ENCODE measurements at regions not wholly inside any gene's neighbourhood (a gene's known extent, or its start where the extent isn't known, plus 50 kb on each side); places are given as distances from the start of the nearest gene placed in this dataset.

DNA sequence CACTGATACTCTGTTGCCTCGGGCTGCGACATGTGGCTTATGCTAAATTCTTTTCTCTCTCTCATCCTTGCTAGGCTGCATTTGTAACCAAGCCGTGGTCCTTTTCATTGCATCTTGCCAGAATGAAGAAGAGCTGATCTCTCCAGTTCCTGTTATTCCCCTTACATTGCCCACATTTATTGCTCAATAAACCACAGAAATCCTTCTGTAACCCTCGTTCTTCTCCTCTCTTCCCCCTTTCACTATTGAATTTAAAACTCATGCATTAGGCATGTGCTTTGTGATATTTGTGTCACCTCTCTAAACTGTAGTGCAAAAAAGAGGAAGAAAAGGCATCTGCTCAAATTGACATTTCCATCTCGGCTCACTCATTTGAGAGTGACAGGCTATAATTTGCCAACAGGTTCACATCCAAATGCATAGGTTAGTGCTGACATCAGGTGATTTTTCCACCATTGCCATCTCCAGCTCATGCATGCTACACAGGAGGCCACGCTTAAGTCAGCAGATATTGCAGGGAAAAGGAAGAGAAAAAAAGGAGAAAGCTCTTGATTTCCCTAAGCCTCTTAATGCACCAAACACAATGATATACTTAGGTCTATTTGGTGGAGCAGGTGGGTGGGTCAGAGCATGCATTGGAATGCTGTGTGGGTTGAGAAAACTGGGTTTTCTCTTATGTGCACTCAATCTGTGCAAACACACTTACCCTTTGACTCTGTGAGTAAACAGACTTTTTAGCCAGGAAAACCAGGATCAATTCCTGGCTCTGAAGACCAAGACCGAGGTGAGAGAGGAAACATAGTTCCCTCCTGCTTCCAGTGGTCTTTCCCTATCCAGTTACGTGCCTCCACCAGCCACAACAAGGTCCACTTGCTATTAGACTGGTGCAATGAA is 642.7 kb downstream of the HS3ST4 start:
- Mint-ChIP-seq H3K27me3 (no peaks in the 10 kb centered on the region), H3K27ac (no peak overlapping the region), H3K36me3 (no peaks in the 10 kb centered on the region), H3K9me3 (peaks cover under 1% of the 10 kb centered on the region in 2 donors), H3K4me3 (no peak overlapping the region), H3K4me1 (peaks cover 0 to 6% of the 10 kb centered on the region in 2 donors)
- DNase-seq: no peak
- ATAC-seq (replicated peaks): no peak

DNA sequence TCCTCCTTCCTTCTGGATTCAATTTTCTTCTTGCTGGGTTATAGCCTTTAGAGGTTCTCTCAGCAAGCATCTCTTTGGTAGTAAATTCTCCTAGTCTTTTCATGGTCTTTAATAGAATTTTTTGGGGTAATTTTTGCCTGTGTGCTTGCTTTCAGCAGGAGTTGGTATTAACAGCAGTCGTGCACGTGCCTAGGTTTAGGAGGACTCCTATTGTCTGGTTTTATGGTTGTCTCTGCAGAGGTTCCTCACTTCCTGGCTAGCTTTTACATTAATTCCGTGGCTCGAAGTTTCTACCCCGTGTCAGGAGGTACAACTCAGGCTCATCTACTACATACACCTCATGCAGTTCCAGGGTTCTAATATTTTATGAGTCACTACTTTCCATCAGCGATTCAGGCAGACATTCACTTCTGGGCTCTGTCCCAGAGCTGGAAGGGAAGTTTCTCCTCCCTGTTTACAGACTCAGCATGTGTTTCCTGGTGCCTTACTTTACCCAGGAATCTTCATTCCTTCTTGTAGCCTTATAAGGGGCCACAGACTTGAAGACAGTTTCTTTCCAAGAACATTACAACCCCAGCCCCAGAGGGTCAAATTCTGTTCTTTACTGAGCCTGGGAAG is 643.6 kb downstream of the HS3ST4 start:
- no peak for DNase-seq
- no peak overlapping the region for H3K27ac Mint-ChIP-seq
- H3K4me1 Mint-ChIP-seq: peaks cover 0 to 6% of the 10 kb centered on the region in 2 donors
- no peaks in the 10 kb centered on the region for H3K9me3 Mint-ChIP-seq
- H3K4me3 Mint-ChIP-seq: no peak overlapping the region
- no peaks in the 10 kb centered on the region for H3K36me3 Mint-ChIP-seq
- ATAC-seq (replicated peaks): no peak
- H3K27me3 Mint-ChIP-seq: no peaks in the 10 kb centered on the region

DNA sequence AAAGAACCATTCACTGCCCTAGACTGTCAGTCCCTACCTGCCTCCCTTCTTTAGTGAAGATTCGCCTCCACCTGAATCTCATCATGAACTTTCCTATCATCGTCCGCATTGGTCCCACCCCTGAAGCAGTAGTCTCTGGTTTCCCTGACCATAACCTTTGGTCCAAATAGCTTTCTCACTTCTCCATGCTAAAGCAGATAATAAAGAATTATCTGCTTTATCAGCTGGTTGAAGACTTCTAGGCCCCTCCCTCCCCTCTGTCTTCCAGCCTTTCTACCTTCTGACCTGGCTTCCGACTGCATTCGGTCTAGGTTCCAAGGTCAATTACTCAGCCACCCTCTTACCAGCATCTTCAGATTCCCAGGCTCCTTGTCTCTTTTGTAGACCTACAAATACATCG is 650.9 kb downstream of the HS3ST4 start:
- no peak overlapping the region for H3K4me3 Mint-ChIP-seq
- H3K4me1 Mint-ChIP-seq: no peaks in the 10 kb centered on the region
- ATAC-seq (replicated peaks) (no peak), DNase-seq (no peak)
- no peak overlapping the region for H3K27ac Mint-ChIP-seq
- no peaks in the 10 kb centered on the region for H3K36me3 Mint-ChIP-seq
- H3K27me3 Mint-ChIP-seq: peaks cover 0 to 4% of the 10 kb centered on the region in 2 donors
- H3K9me3 Mint-ChIP-seq: no peaks in the 10 kb centered on the region

DNA sequence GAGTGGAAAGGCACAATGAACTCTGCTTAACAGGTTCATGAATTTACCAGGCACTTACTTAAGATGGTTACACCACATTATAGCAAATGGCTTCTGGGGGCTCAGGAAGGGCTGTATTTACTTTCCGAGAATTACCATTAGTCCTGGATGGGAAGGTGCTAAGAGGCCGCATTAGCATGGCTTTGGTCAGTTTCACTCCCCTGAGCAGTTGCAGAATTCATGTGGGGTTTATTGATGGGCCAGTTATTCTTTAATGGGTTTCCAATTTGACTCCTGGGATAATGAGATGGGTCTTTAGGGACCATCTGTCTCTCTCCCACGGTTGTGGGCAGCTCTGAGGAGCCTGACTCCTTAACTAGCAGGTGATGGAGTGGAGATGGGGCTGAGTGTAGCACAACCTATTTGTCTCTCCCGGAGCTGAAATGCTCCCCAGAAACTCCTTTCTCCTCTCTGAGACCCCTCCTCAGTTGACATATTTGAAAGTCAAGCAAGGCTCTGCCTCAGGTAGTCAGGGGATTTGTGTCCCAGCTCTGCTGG is 652.5 kb downstream of the HS3ST4 start:
- Mint-ChIP-seq H3K27me3 (peaks cover 0 to 4% of the 10 kb centered on the region in 2 donors), H3K27ac (no peak overlapping the region), H3K4me1 (no peaks in the 10 kb centered on the region), H3K36me3 (no peaks in the 10 kb centered on the region), H3K4me3 (no peak overlapping the region), H3K9me3 (no peaks in the 10 kb centered on the region)
- DNase-seq (no peak), ATAC-seq (replicated peaks) (no peak)

DNA sequence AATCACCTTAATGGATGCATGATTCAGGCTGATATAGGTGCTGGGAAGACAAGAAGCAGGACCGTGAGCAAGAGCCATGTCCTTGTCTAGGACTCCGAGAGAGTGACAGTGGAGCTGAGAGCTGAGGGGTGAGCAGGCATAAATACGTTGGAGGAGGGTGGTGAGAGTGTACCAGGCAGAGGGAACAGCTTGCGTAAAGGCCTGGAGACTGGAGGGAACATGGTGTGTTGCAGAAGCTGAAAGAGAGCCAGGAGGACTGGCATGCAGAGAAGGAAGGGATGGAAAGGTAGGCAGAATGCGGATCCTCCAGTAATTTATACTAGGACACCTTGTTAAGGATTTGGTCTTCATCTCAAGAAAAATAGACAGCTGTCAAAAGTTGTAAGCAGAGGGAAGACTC is 653.2 kb downstream of the HS3ST4 start:
- H3K4me3 Mint-ChIP-seq: no peak overlapping the region
- no peaks in the 10 kb centered on the region for H3K36me3 Mint-ChIP-seq
- ATAC-seq (replicated peaks): no peak
- H3K4me1 Mint-ChIP-seq: no peaks in the 10 kb centered on the region
- no peak overlapping the region for H3K27ac Mint-ChIP-seq
- peaks cover 0 to 4% of the 10 kb centered on the region in 2 donors for H3K27me3 Mint-ChIP-seq
- H3K9me3 Mint-ChIP-seq: no peaks in the 10 kb centered on the region
- no peak for DNase-seq

DNA sequence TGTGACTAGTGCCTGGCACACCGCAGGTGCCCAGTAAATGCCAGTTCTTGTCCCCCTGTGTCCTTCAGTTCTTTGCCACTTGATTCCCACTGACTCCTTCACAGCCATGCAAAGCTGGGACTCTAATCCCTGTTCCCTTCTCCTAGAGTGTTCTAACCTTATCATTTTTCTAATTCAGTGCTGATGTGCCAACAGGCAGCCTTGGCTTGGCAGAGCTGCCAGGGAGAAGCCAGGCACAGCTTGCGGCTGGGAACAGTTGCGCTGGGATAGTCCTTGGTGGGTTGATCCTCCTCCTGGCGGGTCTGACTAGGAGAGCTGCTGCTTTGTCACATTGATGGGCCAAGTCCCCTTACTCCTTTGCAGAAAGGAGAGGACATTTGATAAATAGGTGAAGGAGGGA is 654.2 kb downstream of the HS3ST4 start:
- Mint-ChIP-seq H3K27me3 (peaks cover 0 to 4% of the 10 kb centered on the region in 2 donors), H3K36me3 (no peaks in the 10 kb centered on the region), H3K27ac (no peak overlapping the region), H3K9me3 (peaks cover under 1 to 2% of the 10 kb centered on the region in 2 donors), H3K4me3 (no peak overlapping the region), H3K4me1 (no peaks in the 10 kb centered on the region)
- ATAC-seq (replicated peaks): no peak
- no peak for DNase-seq

DNA sequence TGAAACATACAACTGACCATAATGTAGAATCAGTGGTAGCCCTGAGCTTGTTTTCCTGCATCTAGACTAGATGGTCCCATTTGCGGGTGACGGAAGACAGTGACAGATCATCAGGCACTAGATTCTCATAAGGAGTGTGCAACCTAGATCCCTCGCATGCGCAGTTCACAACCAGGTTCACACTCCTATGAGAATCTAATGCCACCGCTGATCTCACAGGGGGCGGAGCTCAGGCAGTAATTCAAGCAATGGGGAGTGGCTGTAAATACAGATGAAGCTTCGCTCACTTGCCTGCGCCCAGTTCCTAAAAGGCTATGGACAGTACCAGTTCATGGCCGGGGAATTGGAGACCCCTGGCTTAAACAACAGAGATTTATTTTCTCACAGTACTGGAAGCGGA is 656.3 kb downstream of the HS3ST4 start:
- Mint-ChIP-seq H3K4me3 (no peak overlapping the region), H3K36me3 (no peaks in the 10 kb centered on the region), H3K27ac (no peak overlapping the region), H3K27me3 (peaks cover 0 to 4% of the 10 kb centered on the region in 2 donors), H3K9me3 (peaks cover 3 to 4% of the 10 kb centered on the region in 2 donors), H3K4me1 (no peaks in the 10 kb centered on the region)
- ATAC-seq (replicated peaks): no peak
- no peak for DNase-seq

DNA sequence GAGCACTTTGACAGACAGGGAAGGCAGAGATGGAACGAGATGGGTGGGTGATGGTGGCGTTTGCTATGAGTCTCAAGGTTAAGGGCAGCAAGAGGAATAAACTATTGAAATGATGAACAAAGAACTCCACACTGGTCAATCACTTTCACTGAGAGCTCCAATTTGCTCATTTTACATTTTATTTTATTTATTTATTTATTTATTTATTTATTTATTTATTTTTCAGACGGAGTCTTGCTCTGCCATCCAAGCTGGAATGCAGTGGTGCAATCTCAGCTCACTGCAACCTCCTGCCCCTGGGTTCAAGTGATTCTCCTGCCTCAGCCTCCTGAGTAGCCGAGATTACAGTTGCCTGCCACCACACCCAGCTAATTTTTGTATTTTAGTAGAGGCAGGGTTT is 669.1 kb downstream of the HS3ST4 start:
- Mint-ChIP-seq H3K36me3 (no peaks in the 10 kb centered on the region), H3K27ac (no peak overlapping the region), H3K27me3 (peaks cover 3 to 9% of the 10 kb centered on the region in 2 donors), H3K9me3 (peaks cover 5 to 6% of the 10 kb centered on the region in 2 donors), H3K4me3 (no peak overlapping the region), H3K4me1 (no peaks in the 10 kb centered on the region)
- no peak for ATAC-seq (replicated peaks)
- no peak for DNase-seq

DNA sequence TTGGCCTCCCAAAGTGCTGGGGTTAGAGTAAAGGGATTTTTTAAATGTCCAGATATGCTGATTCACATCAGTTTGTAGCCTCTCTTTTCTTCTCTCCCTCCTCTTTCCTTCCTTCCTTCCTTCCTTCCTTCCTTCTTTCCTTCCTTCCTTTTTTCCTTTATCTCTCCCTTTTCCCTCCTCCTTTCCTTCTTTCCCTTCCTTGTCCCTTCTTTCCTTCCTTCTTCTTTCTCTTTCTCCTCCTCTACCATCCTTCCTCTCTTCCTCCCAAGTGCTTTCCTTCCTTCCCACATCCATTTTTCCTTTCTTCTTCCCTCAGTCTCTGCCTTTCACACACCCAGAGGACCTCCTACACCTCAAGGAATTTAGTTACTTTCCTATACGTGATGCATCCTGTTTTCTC is 671.8 kb downstream of the HS3ST4 start:
- DNase-seq (no peak), ATAC-seq (replicated peaks) (no peak)
- Mint-ChIP-seq H3K4me1 (no peaks in the 10 kb centered on the region), H3K4me3 (no peak overlapping the region), H3K36me3 (no peaks in the 10 kb centered on the region), H3K27me3 (peaks cover 9 to 19% of the 10 kb centered on the region in 2 donors), H3K27ac (no peak overlapping the region), H3K9me3 (peaks cover 0 to 2% of the 10 kb centered on the region in 2 donors)

DNA sequence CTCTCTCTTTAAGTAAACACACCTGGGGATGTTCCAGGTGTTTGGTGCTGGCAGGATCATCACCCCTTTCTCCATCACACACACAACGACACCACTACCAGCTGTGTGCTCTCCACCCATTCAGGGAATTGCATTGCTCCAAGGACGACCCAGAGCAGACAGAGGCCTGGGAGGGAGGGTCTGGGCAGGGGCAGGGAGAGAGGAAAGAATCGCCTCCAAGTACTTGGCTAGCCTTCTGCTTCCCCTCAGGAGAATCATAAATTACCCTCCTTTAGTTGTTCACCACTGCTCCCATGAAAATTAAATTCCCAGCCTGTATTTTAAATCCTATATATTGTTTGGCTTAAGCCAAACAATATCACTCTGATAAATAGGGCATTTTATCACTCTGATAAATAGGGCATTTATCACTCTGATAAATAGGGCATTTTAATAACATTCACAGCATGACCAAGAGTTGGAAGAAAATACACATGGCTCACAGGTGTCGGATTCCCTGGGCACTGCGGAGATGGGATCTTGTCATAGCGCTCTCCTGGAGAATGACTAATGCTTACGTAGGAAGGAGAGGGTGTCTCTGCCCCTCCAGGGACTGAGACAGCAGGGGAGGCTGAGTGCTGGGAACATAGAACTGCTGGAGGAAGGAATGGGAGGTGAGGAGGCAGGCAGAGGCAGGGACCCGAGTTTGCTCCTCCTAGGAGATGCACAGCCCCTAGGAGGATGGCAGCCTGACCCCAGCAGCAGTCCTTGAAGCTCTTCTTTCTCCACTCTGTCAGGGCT is 673.6 kb downstream of the HS3ST4 start:
- peaks cover 9 to 19% of the 10 kb centered on the region in 2 donors for H3K27me3 Mint-ChIP-seq
- H3K9me3 Mint-ChIP-seq: peaks cover 0 to 2% of the 10 kb centered on the region in 2 donors
- H3K4me1 Mint-ChIP-seq: no peaks in the 10 kb centered on the region
- H3K4me3 Mint-ChIP-seq: no peak overlapping the region
- H3K27ac Mint-ChIP-seq: no peak overlapping the region
- ATAC-seq (replicated peaks): no peak
- no peak for DNase-seq
- H3K36me3 Mint-ChIP-seq: no peaks in the 10 kb centered on the region

DNA sequence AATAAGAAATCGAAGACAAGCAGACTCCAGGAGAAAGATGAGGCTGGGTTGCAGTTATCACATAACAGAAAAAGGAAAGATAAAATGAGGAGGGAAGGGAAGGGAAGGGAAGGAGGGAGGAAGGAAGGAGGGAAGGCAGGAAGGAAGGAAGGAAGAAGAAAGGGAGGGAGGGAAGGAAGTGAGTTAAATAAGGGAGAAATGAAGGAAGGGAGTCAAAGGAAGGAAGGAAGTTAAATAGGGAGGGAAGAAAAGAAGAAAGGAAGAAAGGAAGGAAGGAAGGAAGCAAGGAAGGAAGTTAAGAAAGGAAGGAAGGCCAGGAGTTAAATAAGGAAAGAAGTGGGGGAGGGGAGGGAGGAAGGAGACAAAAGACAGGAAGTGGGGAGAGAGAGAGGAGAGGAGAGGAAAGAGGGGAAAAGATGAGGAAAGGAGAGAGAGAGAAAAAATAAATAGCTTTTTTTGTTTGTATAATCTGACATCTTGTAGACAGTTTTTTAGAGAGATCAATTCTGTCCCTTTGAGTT is 679.6 kb downstream of the HS3ST4 start:
- ATAC-seq (replicated peaks): no peak
- DNase-seq: no peak
- H3K27ac Mint-ChIP-seq: no peak overlapping the region
- peaks cover 5% of the 10 kb centered on the region in 2 donors for H3K27me3 Mint-ChIP-seq
- peaks cover 0 to 2% of the 10 kb centered on the region in 2 donors for H3K9me3 Mint-ChIP-seq
- no peaks in the 10 kb centered on the region for H3K36me3 Mint-ChIP-seq
- no peaks in the 10 kb centered on the region for H3K4me1 Mint-ChIP-seq
- H3K4me3 Mint-ChIP-seq: no peak overlapping the region

DNA sequence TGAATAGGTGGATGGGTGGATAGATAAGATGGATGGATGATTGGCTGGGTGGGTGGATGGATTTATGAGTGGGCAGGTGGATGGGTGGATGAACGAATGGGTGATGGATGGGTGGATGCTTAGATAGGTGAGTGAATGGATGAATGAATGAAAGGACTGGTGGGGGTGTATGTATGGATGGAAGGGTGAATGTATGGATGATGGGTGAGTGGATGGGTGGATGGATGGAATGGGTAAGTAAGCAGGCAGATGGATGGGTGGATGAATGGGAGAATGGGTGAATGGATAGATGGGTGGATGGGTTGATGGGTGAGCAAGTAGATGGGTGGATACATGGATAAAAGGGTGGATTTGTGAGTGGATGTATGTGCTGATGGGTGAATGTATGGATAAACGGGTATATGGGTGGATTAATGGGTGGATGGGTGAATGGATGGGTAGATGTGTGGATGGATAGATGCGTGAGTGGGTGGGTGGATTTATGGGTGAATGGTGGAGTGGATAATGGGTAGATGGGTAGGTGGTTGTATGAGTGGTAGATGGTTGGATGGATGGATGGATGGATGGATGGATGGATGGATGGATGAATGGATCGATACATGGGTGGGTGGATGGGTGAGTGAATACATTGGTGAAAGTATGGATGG is 682.6 kb downstream of the HS3ST4 start:
- Mint-ChIP-seq H3K4me3 (no peak overlapping the region), H3K36me3 (no peaks in the 10 kb centered on the region), H3K27me3 (no peaks in the 10 kb centered on the region), H3K4me1 (no peaks in the 10 kb centered on the region), H3K9me3 (peaks cover 0 to 1% of the 10 kb centered on the region in 2 donors), H3K27ac (no peak overlapping the region)
- ATAC-seq (replicated peaks): no peak
- DNase-seq: no peak

DNA sequence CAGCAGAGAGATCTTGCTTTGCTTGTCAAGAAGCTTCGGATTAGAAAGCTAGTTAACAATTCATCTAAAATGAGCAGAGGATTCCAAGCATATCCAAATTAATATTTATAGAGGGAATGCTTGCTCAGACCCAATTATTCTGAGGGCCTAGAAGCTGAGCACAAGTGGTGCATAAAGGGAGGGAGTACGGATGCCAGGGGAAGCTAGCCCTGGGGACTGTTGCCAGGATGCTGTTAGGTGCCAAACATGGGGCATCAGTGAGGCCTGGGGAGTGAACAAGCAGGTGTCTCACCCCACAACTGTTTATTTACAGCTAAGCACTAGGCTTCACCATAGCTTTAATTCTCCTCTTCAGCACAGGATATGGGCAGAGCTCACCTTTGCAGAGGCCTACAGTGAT is 684.1 kb upstream of the C16orf82 start:
- Mint-ChIP-seq H3K27ac (no peak overlapping the region), H3K36me3 (no peaks in the 10 kb centered on the region), H3K4me1 (no peaks in the 10 kb centered on the region), H3K9me3 (peaks cover 0 to 1% of the 10 kb centered on the region in 2 donors), H3K4me3 (no peak overlapping the region), H3K27me3 (peaks cover 0 to 15% of the 10 kb centered on the region in 2 donors)
- no peak for DNase-seq
- ATAC-seq (replicated peaks): no peak

DNA sequence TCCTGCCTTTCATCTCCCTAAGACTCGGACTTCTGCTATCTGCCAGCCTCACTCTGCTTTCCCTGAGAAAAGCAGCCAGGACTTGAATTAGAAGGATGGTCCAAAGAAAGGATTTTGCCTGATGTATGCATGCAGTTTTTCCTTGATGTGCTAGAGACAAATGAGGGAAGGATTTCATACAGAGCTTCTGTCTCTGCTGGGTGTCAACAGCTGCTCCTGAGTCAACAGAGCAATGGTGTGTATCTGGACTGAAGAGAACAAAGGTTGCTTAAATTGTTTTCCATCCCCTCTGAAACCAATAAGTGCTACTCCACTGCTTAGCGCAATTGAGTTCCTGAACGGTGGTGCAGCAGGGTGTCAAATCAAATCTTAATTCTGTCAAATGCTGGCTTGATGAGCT is 680.6 kb upstream of the C16orf82 start:
- no peaks in the 10 kb centered on the region for H3K4me1 Mint-ChIP-seq
- DNase-seq (no peak), ATAC-seq (replicated peaks) (no peak)
- H3K27me3 Mint-ChIP-seq: peaks cover 0 to 15% of the 10 kb centered on the region in 2 donors
- H3K27ac Mint-ChIP-seq: no peak overlapping the region
- no peaks in the 10 kb centered on the region for H3K9me3 Mint-ChIP-seq
- H3K36me3 Mint-ChIP-seq: no peaks in the 10 kb centered on the region
- no peak overlapping the region for H3K4me3 Mint-ChIP-seq

All from stimulated activated naive B cell treated with anti-CD40 and anti-IgM and Interleukin-4, amounts not matched to agents 10 μg/mL and 1 μg/mL and 100 μg/mL, for 72 hours (primary cell).